Suprapubic skin (tissue), 4 donors: ENCODE measurements at regions not wholly inside any gene's neighbourhood (a gene's known extent, or its start where the extent isn't known, plus 50 kb on each side); places are given as distances from the start of the nearest gene placed in this dataset.

Experiments used
- DNase-seq, 2 donors: peaks; one replicate each; pipeline ENCODE4 v3.0.0-alpha.2; 2019; ENCODE audit warnings: low spot score in 2 of 2
- H3K27ac ChIP-seq: fragments of 200-600 bp; sonication (generic); one replicate; pipeline ENCODE4 v1.5.1; 2019
- H3K27me3 ChIP-seq: fragments of 200-600 bp; sonication (generic); one replicate; pipeline ENCODE4 v1.5.1; 2019
- H3K36me3 ChIP-seq: fragments of 200-600 bp; sonication (generic); one replicate; pipeline ENCODE4 v1.5.1; 2019
- H3K4me1 ChIP-seq: fragments of 200-600 bp; sonication (generic); one replicate; pipeline ENCODE4 v1.5.1; 2019
- H3K4me3 ChIP-seq: fragments of 200-600 bp; sonication (generic); one replicate; pipeline ENCODE4 v1.5.1; 2019; ENCODE audit warnings: mild to moderate bottlenecking
- H3K9me3 ChIP-seq: fragments of 200-600 bp; sonication (generic); one replicate; pipeline ENCODE4 v1.5.1; 2019
- EP300 ChIP-seq: sonication (generic); formaldehyde crosslinking; IDR thresholded peaks from one replicate; pipeline ENCODE4 v1.6.1; 2017; ENCODE audit warnings: antibody characterized with exemption
- POLR2A ChIP-seq, 2 donors: fragments of 450-650 bp; IDR thresholded peaks; one replicate each; pipeline ENCODE4 v1.6.1; 2017; ENCODE audit warnings: antibody characterized with exemption in 2 of 2, mild to moderate bottlenecking in 2 of 2, moderate library complexity in 2 of 2
- POLR2AphosphoS5 ChIP-seq, 3 donors: sonication (generic); formaldehyde crosslinking; IDR thresholded peaks; one replicate each; pipeline ENCODE4 v1.6.1; 2017; ENCODE audit warnings: antibody characterized with exemption in 3 of 3
- WGBS: methylation state at CpG from one replicate; pipeline ENCODE4 v1.1.5; 2018; 5-methylcytosine and 5-hydroxymethylcytosine counted together
- TF ChIP-seq, protein P1 (sequence below), 2 donors: fragments of 200-600 bp in 1 of 2; fragments of 450-650 bp in 1 of 2; sonication (generic) in 1 of 2; IDR thresholded peaks; one replicate each; pipeline ENCODE4 v1.5.1; 2016 to 2019; ENCODE audit warnings: antibody characterized with exemption in 2 of 2, mild to moderate bottlenecking in 1 of 2, moderate library complexity in 1 of 2

DNA sequence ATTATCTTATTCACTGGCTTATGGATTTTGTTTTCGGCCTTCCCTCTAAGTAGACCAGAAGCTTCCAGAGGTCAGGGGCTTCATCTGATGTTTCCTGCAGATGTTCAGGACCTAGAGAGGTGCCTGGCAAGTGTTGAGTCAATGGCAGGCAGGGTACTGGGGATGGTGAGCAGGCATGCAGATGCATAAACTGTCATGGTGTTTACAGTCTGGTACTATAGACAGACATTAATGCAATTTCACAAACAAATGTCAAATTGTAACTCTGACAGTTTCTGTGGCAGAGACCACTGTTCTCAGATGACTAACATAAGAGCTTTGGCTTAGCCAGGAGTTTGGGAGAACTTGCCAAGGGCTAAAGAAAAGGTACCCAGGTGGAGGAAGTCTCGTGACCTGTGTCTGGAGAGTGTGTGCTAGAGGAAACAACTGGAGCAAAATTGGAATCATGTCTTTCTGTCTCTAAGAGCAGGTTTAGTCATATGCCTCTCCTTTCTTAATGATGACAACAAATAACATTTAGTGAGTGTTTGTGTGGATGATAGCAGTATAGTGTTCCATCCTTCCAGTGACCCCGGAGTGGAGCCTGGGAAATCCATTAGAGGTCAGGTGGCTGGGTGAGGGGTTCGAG lies 53.7 kb upstream of the TRAK1 start:
- no peaks in the 10 kb centered on the region for H3K27me3 ChIP-seq
- no peak overlapping the region for H3K4me3 ChIP-seq
- peaks cover 48% of the 10 kb centered on the region for H3K4me1 ChIP-seq
- H3K9me3 ChIP-seq = no peaks in the 10 kb centered on the region
- peak overlapping the region; percentile 52 for H3K27ac ChIP-seq
- no peaks in the 10 kb centered on the region for H3K36me3 ChIP-seq
- TF ChIP-seq POLR2AphosphoS5 (IDR thresholded peaks at IDR 0.05) (no peak), EP300 (no peak)
- peak in 1 of 2 donors; percentile 34 for DNase-seq
- WGBS = 90% methylated on average over 4 of the region's 4 CpGs

DNA sequence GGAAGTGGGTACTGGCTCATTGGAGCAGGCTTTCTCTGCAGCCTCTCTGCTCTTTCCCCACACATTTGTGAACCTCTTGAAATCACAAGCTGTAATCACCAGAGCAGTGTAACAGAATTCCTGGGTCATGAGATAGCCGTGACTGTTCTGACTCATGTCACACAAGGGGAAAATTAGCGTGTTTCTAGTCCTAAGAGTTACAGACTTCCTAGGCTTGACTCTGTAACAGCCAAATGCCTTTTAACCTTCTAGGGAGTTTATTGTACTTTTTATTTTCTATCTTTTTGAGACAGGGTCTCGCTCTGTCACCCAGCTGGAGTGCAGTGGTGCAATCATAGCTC lies 54.7 kb upstream of the TRAK1 start:
- H3K27me3 ChIP-seq = no peaks in the 10 kb centered on the region
- no peak overlapping the region for H3K4me3 ChIP-seq
- 56% methylated on average over 3 of the region's 3 CpGs for WGBS
- no peaks in the 10 kb centered on the region for H3K9me3 ChIP-seq
- no peak for DNase-seq
- no peak for TF ChIP-seq POLR2A (IDR thresholded peaks at IDR 0.05)
- TF ChIP-seq EP300 = no peak
- TF ChIP-seq, protein P1, sequence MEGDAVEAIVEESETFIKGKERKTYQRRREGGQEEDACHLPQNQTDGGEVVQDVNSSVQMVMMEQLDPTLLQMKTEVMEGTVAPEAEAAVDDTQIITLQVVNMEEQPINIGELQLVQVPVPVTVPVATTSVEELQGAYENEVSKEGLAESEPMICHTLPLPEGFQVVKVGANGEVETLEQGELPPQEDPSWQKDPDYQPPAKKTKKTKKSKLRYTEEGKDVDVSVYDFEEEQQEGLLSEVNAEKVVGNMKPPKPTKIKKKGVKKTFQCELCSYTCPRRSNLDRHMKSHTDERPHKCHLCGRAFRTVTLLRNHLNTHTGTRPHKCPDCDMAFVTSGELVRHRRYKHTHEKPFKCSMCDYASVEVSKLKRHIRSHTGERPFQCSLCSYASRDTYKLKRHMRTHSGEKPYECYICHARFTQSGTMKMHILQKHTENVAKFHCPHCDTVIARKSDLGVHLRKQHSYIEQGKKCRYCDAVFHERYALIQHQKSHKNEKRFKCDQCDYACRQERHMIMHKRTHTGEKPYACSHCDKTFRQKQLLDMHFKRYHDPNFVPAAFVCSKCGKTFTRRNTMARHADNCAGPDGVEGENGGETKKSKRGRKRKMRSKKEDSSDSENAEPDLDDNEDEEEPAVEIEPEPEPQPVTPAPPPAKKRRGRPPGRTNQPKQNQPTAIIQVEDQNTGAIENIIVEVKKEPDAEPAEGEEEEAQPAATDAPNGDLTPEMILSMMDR (IDR thresholded peaks at IDR 0.05) = no peak
- no peak for TF ChIP-seq POLR2AphosphoS5 (IDR thresholded peaks at IDR 0.05)
- peak overlapping the region; percentile 52 for H3K27ac ChIP-seq
- peaks cover 55% of the 10 kb centered on the region for H3K4me1 ChIP-seq
- no peaks in the 10 kb centered on the region for H3K36me3 ChIP-seq

DNA sequence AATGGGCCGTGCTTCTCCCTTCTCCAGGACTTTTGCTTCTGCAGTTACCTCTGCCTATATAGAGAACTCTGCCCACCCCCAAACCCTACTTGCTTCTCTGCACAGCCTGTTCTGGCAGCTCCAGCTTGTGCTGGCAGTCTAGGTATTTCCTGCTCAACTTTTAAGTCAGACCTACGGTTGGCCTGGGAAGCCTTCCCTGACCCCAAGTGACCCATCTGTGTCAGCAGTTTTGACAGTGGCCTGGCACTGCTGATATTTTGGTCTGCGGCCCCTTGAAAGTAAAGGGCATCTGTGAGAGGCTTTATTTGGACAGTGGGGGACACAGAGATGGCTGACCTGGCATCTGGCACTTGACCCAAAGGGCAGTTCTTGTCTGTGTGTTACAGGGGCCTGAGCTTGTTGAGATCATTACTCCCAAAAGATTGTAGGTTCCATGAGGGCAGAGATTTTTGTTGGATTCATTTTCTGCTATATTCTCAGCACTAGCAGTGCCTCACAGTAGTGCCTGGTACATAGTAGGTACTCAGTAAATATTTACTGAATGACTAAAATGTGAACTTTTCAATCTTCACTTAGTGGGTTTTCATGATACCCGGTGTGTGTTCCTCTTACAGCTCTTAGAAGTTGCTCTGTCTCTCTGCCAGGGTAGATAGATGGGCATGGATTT lies 55.2 kb upstream of the TRAK1 start:
- DNase-seq = no peak
- no peaks in the 10 kb centered on the region for H3K36me3 ChIP-seq
- peaks cover 56% of the 10 kb centered on the region for H3K4me1 ChIP-seq
- peak overlapping the region; percentile 52 for H3K27ac ChIP-seq
- H3K27me3 ChIP-seq = no peaks in the 10 kb centered on the region
- H3K4me3 ChIP-seq = no peak overlapping the region
- 64% methylated on average over 4 of the region's 4 CpGs for WGBS
- TF ChIP-seq POLR2AphosphoS5 (IDR thresholded peaks at IDR 0.05) = no peak
- TF ChIP-seq EP300 = no peak
- no peak for TF ChIP-seq POLR2A (IDR thresholded peaks at IDR 0.05)
- TF ChIP-seq, protein P1 (IDR thresholded peaks at IDR 0.05) = no peak
- H3K9me3 ChIP-seq = no peaks in the 10 kb centered on the region

DNA sequence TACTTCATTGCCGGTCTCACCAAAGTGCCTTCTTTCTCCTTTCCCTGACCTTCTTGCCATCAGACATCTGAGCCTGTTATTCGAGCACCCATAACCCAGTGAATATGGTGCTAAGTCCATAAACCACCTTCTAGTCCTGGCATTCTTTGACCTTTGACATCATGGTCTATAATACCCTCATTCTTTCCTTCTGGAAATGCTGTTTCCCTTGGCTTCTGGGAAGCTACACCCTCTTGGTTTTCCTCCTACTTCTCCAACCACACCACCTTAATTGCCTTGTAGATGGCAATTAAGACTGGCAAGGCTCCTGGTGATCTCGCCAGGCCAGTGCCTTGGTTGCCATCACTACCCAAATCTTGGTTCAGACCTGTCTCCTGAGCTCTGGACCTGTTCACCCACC lies 56.1 kb upstream of the TRAK1 start:
- Histone ChIP-seq H3K9me3 (no peaks in the 10 kb centered on the region), H3K27ac (no peak overlapping the region), H3K27me3 (no peaks in the 10 kb centered on the region), H3K36me3 (no peaks in the 10 kb centered on the region), H3K4me3 (no peak overlapping the region), H3K4me1 (peaks cover 56% of the 10 kb centered on the region)
- 90% methylated on average over 3 of the region's 3 CpGs for WGBS
- no peak for DNase-seq
- TF ChIP-seq EP300 = no peak
- TF ChIP-seq POLR2AphosphoS5 (IDR thresholded peaks at IDR 0.05) = no peak
- TF ChIP-seq, protein P1 (IDR thresholded peaks at IDR 0.05) = no peak
- TF ChIP-seq POLR2A (IDR thresholded peaks at IDR 0.05) = no peak

DNA sequence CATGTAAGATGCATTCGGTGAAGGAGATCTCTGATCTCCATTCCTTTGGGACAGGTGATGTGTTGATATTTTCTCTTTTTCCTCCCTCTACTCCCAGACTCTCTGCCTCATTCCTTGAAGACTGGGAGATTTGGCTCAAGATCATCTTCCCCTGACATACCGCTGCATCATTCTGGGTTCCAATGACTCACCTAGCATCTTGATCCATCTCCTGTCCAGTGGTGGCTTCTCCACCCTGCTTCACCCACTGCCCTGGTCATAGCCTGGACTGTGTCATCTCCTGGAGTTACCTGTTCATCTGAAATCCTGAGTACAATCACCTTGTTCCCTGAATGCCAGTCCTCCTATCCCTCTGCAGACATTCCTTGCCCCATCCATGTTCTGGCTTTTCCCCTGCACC lies 57.4 kb upstream of the TRAK1 start:
- no peaks in the 10 kb centered on the region for H3K36me3 ChIP-seq
- H3K27me3 ChIP-seq = no peaks in the 10 kb centered on the region
- peak overlapping the region; percentile 78 for H3K27ac ChIP-seq
- DNase-seq = no peak
- no peak overlapping the region for H3K4me3 ChIP-seq
- WGBS = 94% methylated on average over 2 of the region's 2 CpGs
- TF ChIP-seq, protein P1 (IDR thresholded peaks at IDR 0.05) = no peak
- TF ChIP-seq POLR2A (IDR thresholded peaks at IDR 0.05) (no peak), EP300 (no peak), POLR2AphosphoS5 (IDR thresholded peaks at IDR 0.05) (no peak)
- peaks cover 56% of the 10 kb centered on the region for H3K4me1 ChIP-seq
- no peaks in the 10 kb centered on the region for H3K9me3 ChIP-seq
